Epithelial cell of prostate (primary cell): ENCODE measurements at regions not wholly inside any gene's neighbourhood (a gene's known extent, or its start where the extent isn't known, plus 50 kb on each side); places are given as distances from the start of the nearest gene placed in this dataset.
"Not testable (repeated sequence)": the region's sequence is repeated elsewhere in the genome, so short reads cannot be mapped to it uniquely, and the experiment has no call there.

Experiments used
- DNase-seq: peaks from one replicate; pipeline ENCODE4 v3.0.0-alpha.2; 2011; ENCODE audit warnings: low read depth, low spot score
- H3K27ac ChIP-seq: fragments of 450-650 bp; 2 replicates; pipeline ENCODE4 v1.5.1; 2017; ENCODE audit warnings: mild to moderate bottlenecking

- DNase-seq, H3K27ac ChIP-seq: not testable (repeated sequence)
These were observed 183.7 kb upstream of the AKAP13 start for GRCh38 chr15:85196697-85197096.

GRCh38 chr15:85197582-85197981 is 182.8 kb upstream of the AKAP13 start:
- DNase-seq, H3K27ac ChIP-seq: not testable (repeated sequence)

GRCh38 chr15:85198432-85198831 is 182.0 kb upstream of the AKAP13 start:
- DNase-seq, H3K27ac ChIP-seq: not testable (repeated sequence)

GRCh38 chr15:85200215-85200614 is 180.2 kb upstream of the AKAP13 start:
- DNase-seq: not testable (repeated sequence)

GRCh38 chr15:85201118-85201793 is 179.1 kb upstream of the AKAP13 start:
- not testable (repeated sequence) for DNase-seq, H3K27ac ChIP-seq

More at GRCh38 chr15:85200215-85200614, 180.2 kb upstream of the AKAP13 start:
- H3K27ac ChIP-seq: not testable (repeated sequence)

GRCh38 chr15:85204481-85204880 is 175.9 kb upstream of the AKAP13 start:
- not testable (repeated sequence) for DNase-seq

GRCh38 chr15:85233791-85234325 is 146.5 kb upstream of the AKAP13 start:
- DNase-seq, H3K27ac ChIP-seq: not testable (repeated sequence)

More at GRCh38 chr15:85204481-85204880, 175.9 kb upstream of the AKAP13 start:
- not testable (repeated sequence) for H3K27ac ChIP-seq

GRCh38 chr15:85234450-85235196 is 145.8 kb upstream of the AKAP13 start:
- DNase-seq, H3K27ac ChIP-seq: not testable (repeated sequence)

GRCh38 chr15:85244056-85244455 is 136.3 kb upstream of the AKAP13 start:
- DNase-seq, H3K27ac ChIP-seq: not testable (repeated sequence)

- not testable (repeated sequence) for H3K27ac ChIP-seq, DNase-seq
These were observed 129.4 kb upstream of the AKAP13 start for GRCh38 chr15:85250938-85251542.

- DNase-seq, H3K27ac ChIP-seq: not testable (repeated sequence)
These were observed 127.0 kb upstream of the AKAP13 start for GRCh38 chr15:85253196-85253915.

- not testable (repeated sequence) for H3K27ac ChIP-seq, DNase-seq
These were observed 125.4 kb upstream of the AKAP13 start for GRCh38 chr15:85254961-85255360.

GRCh38 chr15:85255502-85255901 is 124.9 kb upstream of the AKAP13 start:
- DNase-seq, H3K27ac ChIP-seq: not testable (repeated sequence)

- not testable (repeated sequence) for DNase-seq, H3K27ac ChIP-seq
These were observed 124.1 kb upstream of the AKAP13 start for GRCh38 chr15:85256009-85256997.

GRCh38 chr15:85258062-85258445 is 122.3 kb upstream of the AKAP13 start:
- not testable (repeated sequence) for DNase-seq, H3K27ac ChIP-seq

- DNase-seq, H3K27ac ChIP-seq: not testable (repeated sequence)
These were observed 121.7 kb upstream of the AKAP13 start for GRCh38 chr15:85258559-85259209.

GRCh38 chr15:85260526-85260925 is 119.9 kb upstream of the AKAP13 start:
- not testable (repeated sequence) for H3K27ac ChIP-seq, DNase-seq

GRCh38 chr15:85262461-85263055 is 117.8 kb upstream of the AKAP13 start:
- DNase-seq: not testable (repeated sequence)

More at GRCh38 chr15:85262461-85263055, 117.8 kb upstream of the AKAP13 start:
- H3K27ac ChIP-seq: not testable (repeated sequence)
